H1 (cell line): ENCODE measurements at regions not wholly inside any gene's neighbourhood (a gene's known extent, or its start where the extent isn't known, plus 50 kb on each side); places are given as distances from the start of the nearest gene placed in this dataset.

Experiments used
- CTCF ChIA-PET: fragments of 300-600 bp; sonication (Branson Sonifier 250); formaldehyde crosslinking; loops from one replicate; lab custom pipeline; 2021; ENCODE audit not compliant: partially characterized antibody; lab: Charles Lee
- POLR2A ChIA-PET: fragments of 300-600 bp; sonication (Branson Sonifier 250); formaldehyde crosslinking; loops from one replicate; lab custom pipeline; 2021; ENCODE audit warnings: inconsistent platforms; ENCODE audit not compliant: partially characterized antibody; lab: Charles Lee
- DNase-seq, 2 experiments: peaks; one replicate each; pipeline versions ENCODE4 v3.0.0 to v3.0.0-alpha.2; 2010 to 2022; ENCODE audit warnings: low spot score in 2 of 2, low read depth in 1 of 2, mixed read lengths in 1 of 2
- FAIRE-seq: peaks from 2 replicates; lab custom pipeline; 2011; peaks lifted over from hg19 to GRCh38; lab: Jason Lieb, UNC
- H2AFZ ChIP-seq: 2 replicates; pipeline ENCODE4 v1.8.1; 2012; ENCODE audit warnings: low read length, inconsistent platforms
- H2AK5ac ChIP-seq: 2 replicates; pipeline ENCODE4 v1.6.1; 2013; ENCODE audit warnings: low read depth, low read length
- H2BK120ac ChIP-seq: replicated peaks from 2 replicates; pipeline ENCODE3; 2013; ENCODE audit warnings: low read depth, low read length, inconsistent platforms
- H2BK12ac ChIP-seq: 2 replicates; pipeline ENCODE4 v1.6.1; 2013; ENCODE audit warnings: low read depth, low read length
- H2BK15ac ChIP-seq: 2 replicates; pipeline ENCODE4 v1.6.1; 2013; ENCODE audit warnings: low read length
- H2BK20ac ChIP-seq: 2 replicates; pipeline ENCODE4 v1.6.1; 2013; ENCODE audit warnings: low read length
- H2BK5ac ChIP-seq: 2 replicates; pipeline ENCODE4 v1.6.1; 2013; ENCODE audit warnings: low read depth, low read length
- H3K14ac ChIP-seq: 2 replicates; pipeline ENCODE4 v1.6.1; 2013; ENCODE audit warnings: inconsistent platforms; ENCODE audit not compliant: insufficient read length
- H3K18ac ChIP-seq: 2 replicates; pipeline ENCODE4 v1.6.1; 2013; ENCODE audit warnings: low read length; ENCODE audit errors: extremely low read depth
- H3K23ac ChIP-seq: 2 replicates; pipeline ENCODE4 v1.6.1; 2013; ENCODE audit warnings: inconsistent platforms; ENCODE audit not compliant: insufficient read length
- H3K23me2 ChIP-seq: 2 replicates; pipeline ENCODE4 v1.6.1; 2013; ENCODE audit warnings: low read depth, low read length
- H3K27ac ChIP-seq: 2 replicates; pipeline ENCODE4 v1.6.1; 2011; ENCODE audit warnings: low read depth, low read length, inconsistent platforms
- H3K27me3 ChIP-seq, 4 experiments: replicated peaks in 1 of 4; 1 replicate in 1 of 4; 2 replicates in 3 of 4; pipeline versions ENCODE4 v1.6.1 to v1.8.1; 2011 to 2013; ENCODE audit warnings: low read length in 3 of 4, mild to moderate bottlenecking in 3 of 4, inconsistent platforms in 2 of 4, mixed read lengths in 2 of 4, moderate library complexity in 1 of 4; ENCODE audit not compliant: control insufficient read depth in 3 of 4, insufficient read depth in 3 of 4; ENCODE audit errors: extremely low read depth in 1 of 4
- H3K36me3 ChIP-seq, 4 experiments: 2 replicates each; pipeline versions ENCODE4 v1.6.1 to v1.8.1; 2011 to 2013; ENCODE audit warnings: mild to moderate bottlenecking in 4 of 4, low read length in 3 of 4, moderate library complexity in 2 of 4, control low read depth in 1 of 4, inconsistent platforms in 1 of 4; ENCODE audit not compliant: insufficient read depth in 4 of 4, control insufficient read depth in 2 of 4
- H3K4ac ChIP-seq: replicated peaks from 2 replicates; pipeline ENCODE3; 2013; ENCODE audit warnings: low read length, low read depth, mixed read lengths, inconsistent platforms; ENCODE audit not compliant: insufficient read length
- H3K4me1 ChIP-seq, 4 experiments: replicated peaks in 1 of 4; 1 replicate in 1 of 4; 2 replicates in 3 of 4; pipeline versions ENCODE4 v1.6.1 to v1.8.1; 2011 to 2013; ENCODE audit warnings: low read length in 3 of 4, inconsistent platforms in 2 of 4, mixed read lengths in 1 of 4; ENCODE audit not compliant: insufficient read depth in 4 of 4, control insufficient read depth in 3 of 4
- H3K4me2 ChIP-seq, 2 experiments: 2 replicates each; pipeline versions ENCODE4 v1.6.1 to v1.8.1; 2011 to 2013; ENCODE audit warnings: low read depth in 2 of 2, low read length in 2 of 2, control low read depth in 1 of 2, inconsistent platforms in 1 of 2, mild to moderate bottlenecking in 1 of 2; ENCODE audit not compliant: insufficient read depth in 1 of 2
- H3K4me3 ChIP-seq, 4 experiments: fragments of 200-600, 300-600 bp in 1 of 4; sonication (generic), shearing (Covaris generic), sonication (Bioruptor Twin) in 1 of 4; 2 replicates each; pipeline versions ENCODE4 v1.5.1 to v1.8.1; 2011 to 2016; ENCODE audit warnings: low read length in 4 of 4, low read depth in 3 of 4, control low read depth in 2 of 4, inconsistent platforms in 2 of 4, mild to moderate bottlenecking in 2 of 4, mixed read lengths in 1 of 4, moderate library complexity in 1 of 4; ENCODE audit not compliant: insufficient read depth in 2 of 4; ENCODE audit errors: extremely low read depth in 1 of 4
- H3K56ac ChIP-seq: replicated peaks from 2 replicates; pipeline ENCODE3; 2013; ENCODE audit warnings: low read depth, mild to moderate bottlenecking, mixed read lengths, low read length, inconsistent platforms; ENCODE audit not compliant: insufficient read length
- H3K79me1 ChIP-seq: 2 replicates; pipeline ENCODE4 v1.6.1; 2013; ENCODE audit warnings: low read depth, low read length, control low read depth
- H3K79me2 ChIP-seq, 2 experiments: 2 replicates each; pipeline versions ENCODE4 v1.6.1 to v1.8.1; 2012 to 2013; ENCODE audit warnings: low read length in 2 of 2, mild to moderate bottlenecking in 2 of 2, inconsistent platforms in 1 of 2; ENCODE audit not compliant: insufficient read depth in 2 of 2, control insufficient read depth in 1 of 2
- H3K9ac ChIP-seq, 4 experiments: replicated peaks in 1 of 4; 1 replicate in 1 of 4; 2 replicates in 3 of 4; pipeline versions ENCODE4 v1.6.1 to v1.8.1; 2011 to 2013; ENCODE audit warnings: low read depth in 3 of 4, low read length in 3 of 4, control low read depth in 2 of 4, mild to moderate bottlenecking in 2 of 4, moderate library complexity in 2 of 4, inconsistent platforms in 1 of 4; ENCODE audit errors: extremely low read depth in 1 of 4
- H3K9me3 ChIP-seq, 2 experiments: 2 replicates each; pipeline versions ENCODE4 v1.6.1 to v1.8.1; 2012 to 2013; ENCODE audit warnings: mild to moderate bottlenecking in 2 of 2, moderate library complexity in 2 of 2, control low read depth in 1 of 2, inconsistent platforms in 1 of 2, low read depth in 1 of 2, low read length in 1 of 2, mixed read lengths in 1 of 2; ENCODE audit not compliant: insufficient read depth in 2 of 2
- H4K20me1 ChIP-seq, 2 experiments: replicated peaks in 1 of 2; 2 replicates each; pipeline versions ENCODE3 to v1.8.1; 2011 to 2013; ENCODE audit warnings: inconsistent platforms in 2 of 2, low read length in 2 of 2, mild to moderate bottlenecking in 1 of 2; ENCODE audit not compliant: insufficient read depth in 2 of 2, control insufficient read depth in 1 of 2
- H4K5ac ChIP-seq: 2 replicates; pipeline ENCODE4 v1.6.1; 2013; ENCODE audit warnings: low read length, low read depth, mixed read lengths, inconsistent platforms; ENCODE audit not compliant: insufficient read length
- H4K8ac ChIP-seq: 2 replicates; pipeline ENCODE4 v1.8.0; 2013; ENCODE audit warnings: mild to moderate bottlenecking, moderate library complexity, low read length, inconsistent platforms; ENCODE audit not compliant: insufficient read depth; ENCODE audit errors: extremely low read depth
- H4K91ac ChIP-seq: replicated peaks from 2 replicates; pipeline ENCODE3; 2013; ENCODE audit warnings: low read length, mixed read lengths, inconsistent platforms; ENCODE audit not compliant: insufficient read length
- BRCA1 ChIP-seq: IDR thresholded peaks from 2 replicates; pipeline ENCODE4 v1.6.1; 2012; ENCODE audit warnings: low read depth, low read length, improper control_type of control experiment
- CEBPB ChIP-seq: IDR thresholded peaks from 2 replicates; pipeline ENCODE4 v1.6.1; 2012; ENCODE audit warnings: low read depth, low read length
- CTBP2 ChIP-seq: IDR thresholded peaks from 2 replicates; pipeline ENCODE4 v1.7.0; 2011; ENCODE audit warnings: borderline replicate concordance, mild to moderate bottlenecking, moderate library complexity, mixed read lengths, low read length; ENCODE audit not compliant: insufficient read depth, insufficient read length
- EP300 ChIP-seq, 2 experiments: IDR thresholded peaks; 1 replicate in 1 of 2; 2 replicates in 1 of 2; pipeline ENCODE4 v1.6.1; 2011 to 2012; ENCODE audit warnings: low read depth in 2 of 2, low read length in 2 of 2, mild to moderate bottlenecking in 2 of 2, borderline replicate concordance in 1 of 2, inconsistent platforms in 1 of 2, moderate library complexity in 1 of 2
- GABPA ChIP-seq: IDR thresholded peaks from 2 replicates; pipeline ENCODE4 v1.6.1; 2011; ENCODE audit warnings: mild to moderate bottlenecking, low read length, moderate library complexity, borderline replicate concordance; ENCODE audit not compliant: insufficient read depth
- HDAC2 ChIP-seq, 2 experiments: fragments of 300-600 bp in 1 of 2; sonication (generic) in 1 of 2; IDR thresholded peaks; 2 replicates each; pipeline ENCODE4 v1.6.1; 2011 to 2012; ENCODE audit warnings: low read depth in 2 of 2, low read length in 2 of 2, mild to moderate bottlenecking in 2 of 2, moderate library complexity in 2 of 2, borderline replicate concordance in 1 of 2, inconsistent platforms in 1 of 2
- HDAC6 ChIP-seq: IDR thresholded peaks from one replicate; pipeline ENCODE4 v1.7.1; 2012; ENCODE audit warnings: low read depth, mild to moderate bottlenecking, inconsistent platforms, low read length, moderate library complexity
- MAFK ChIP-seq: IDR thresholded peaks from 2 replicates; pipeline ENCODE4 v1.6.1; 2012; ENCODE audit warnings: low read depth, mild to moderate bottlenecking, improper control_type of control experiment, low read length
- POLR2A ChIP-seq, 2 experiments: IDR thresholded peaks; 1 replicate in 1 of 2; 2 replicates in 1 of 2; pipeline ENCODE4 v1.6.1; 2011; ENCODE audit warnings: low read depth in 2 of 2, low read length in 2 of 2, mild to moderate bottlenecking in 2 of 2; ENCODE audit errors: control extremely low read depth in 1 of 2
- POU5F1 ChIP-seq: IDR thresholded peaks from 2 replicates; pipeline ENCODE4 v1.6.1; 2011; ENCODE audit warnings: low read depth, mild to moderate bottlenecking, low read length, moderate library complexity
- RBBP5 ChIP-seq: IDR thresholded peaks from 2 replicates; pipeline ENCODE4 v1.7.1; 2012; ENCODE audit warnings: low read depth, mild to moderate bottlenecking, inconsistent platforms, low read length, moderate library complexity, borderline replicate concordance
- SIN3A ChIP-seq, 2 experiments: IDR thresholded peaks in 1 of 2; conservative IDR thresholded peaks in 1 of 2; 2 replicates each; pipeline ENCODE4 v1.6.1; 2011 to 2012; ENCODE audit warnings: low read length in 2 of 2, improper control_type of control experiment in 1 of 2, low read depth in 1 of 2, mild to moderate bottlenecking in 1 of 2
- TCF12 ChIP-seq: IDR thresholded peaks from 2 replicates; pipeline ENCODE4 v1.6.1; 2011; ENCODE audit warnings: low read depth, mild to moderate bottlenecking, low read length
- WGBS, 2 experiments: shearing (Covaris generic) in 1 of 2; methylation state at CpG; one replicate each; pipeline versions ENCODE4 v1.1.6 to v1.1.7; 2013 to 2015; ENCODE audit warnings: low lambda C conversion rate in 2 of 2, mixed read lengths in 2 of 2, inconsistent platforms in 1 of 2, low coverage in 1 of 2, missing lambda C conversion rate in 1 of 2; ENCODE audit not compliant: insufficient replicate concordance in 2 of 2, insufficient coverage in 1 of 2, insufficient read length in 1 of 2; ENCODE audit errors: extremely low coverage in 1 of 2, missing lambda C conversion rate in 1 of 2; 5-methylcytosine and 5-hydroxymethylcytosine counted together
- TF ChIP-seq, protein P1 (sequence below): IDR thresholded peaks from 2 replicates; pipeline ENCODE4 v1.6.1; 2012; ENCODE audit warnings: inconsistent platforms

DNA sequence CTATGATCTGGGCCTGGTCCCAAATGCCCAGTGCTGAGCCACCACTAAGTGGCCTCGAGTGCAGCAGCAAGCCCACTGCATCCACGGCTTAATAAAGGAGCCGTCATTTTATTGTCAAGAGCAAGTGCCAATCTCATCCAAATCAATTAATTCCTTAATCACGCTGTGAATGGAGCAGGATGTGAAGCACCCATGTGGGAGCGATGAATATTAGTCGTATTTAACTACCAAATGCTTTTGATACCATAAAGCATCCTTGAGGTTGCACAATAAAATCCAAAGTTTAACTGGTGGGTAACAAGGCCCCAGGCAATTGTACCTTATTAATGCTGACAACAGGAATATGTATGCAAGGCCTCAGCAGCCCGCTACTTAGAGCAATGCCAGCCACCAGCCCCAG is 226.0 kb upstream of the C16orf82 start:
- no peak overlapping the region for H4K5ac ChIP-seq
- H3K14ac ChIP-seq: no peak overlapping the region
- no peak overlapping the region for H3K4me2 ChIP-seq
- H3K27me3 ChIP-seq: no peaks in the 10 kb centered on the region
- H3K9ac ChIP-seq: no peak overlapping the region
- H3K79me2 ChIP-seq: no peaks in the 10 kb centered on the region
- no peak overlapping the region for H2BK15ac ChIP-seq
- no peak overlapping the region for H3K23ac ChIP-seq
- H3K56ac ChIP-seq: no peak overlapping the region
- no peak overlapping the region for H4K8ac ChIP-seq
- no peak overlapping the region for H2BK12ac ChIP-seq
- DNase-seq (no peak), FAIRE-seq (no peak)
- H3K9me3 ChIP-seq: peaks cover 6 to 10% of the 10 kb centered on the region in 2 experiments; a peak in 3 of 4 replicates
- no peak overlapping the region for H3K4ac ChIP-seq
- H3K36me3 ChIP-seq: peaks cover 0 to 3% (median 0%) of the 10 kb centered on the region in 4 experiments; a peak in 1 of 8 replicates
- WGBS, 2 experiments: 97% methylated on average over 7 of the region's 7 CpGs; no CpG with 5 or more reads in 1 of the 2 experiments
- H4K20me1 ChIP-seq: no peaks in the 10 kb centered on the region
- H3K79me1 ChIP-seq: no peaks in the 10 kb centered on the region
- no peaks in the 10 kb centered on the region for H3K4me1 ChIP-seq
- no peak overlapping the region for H2BK120ac ChIP-seq
- H3K23me2 ChIP-seq: no peaks in the 10 kb centered on the region
- H2BK5ac ChIP-seq: no peak overlapping the region
- H3K4me3 ChIP-seq: no peak overlapping the region
- H3K27ac ChIP-seq: no peak overlapping the region
- ChIA-PET POLR2A (no interaction called here), CTCF (interaction anchor here (0.7 kb wide), 2 partner anchors 975 to 1561 kb away, joined by 3 read pairs; no protein-coding TSS in a partner anchor)
- no peak overlapping the region for H2AFZ ChIP-seq
- H4K91ac ChIP-seq: no peak overlapping the region
- H2AK5ac ChIP-seq: no peak overlapping the region
- H2BK20ac ChIP-seq: no peak overlapping the region
- no peak overlapping the region for H3K18ac ChIP-seq
- TF ChIP-seq SIN3A (conservative IDR thresholded peaks at IDR 0.05 in 1 of 2, IDR thresholded peaks at IDR 0.05 in 1 of 2; ENCODE audit: low read depth in 1 of 2, low read length in 2 of 2) (no peak), POU5F1 (no peak), RBBP5 (no peak), HDAC6 (no peak), TCF12 (no peak), BRCA1 (no peak), MAFK (no peak), EP300 (IDR thresholded peaks at IDR 0.05; ENCODE audit: borderline replicate concordance in 1 of 2, low read depth in 2 of 2, low read length in 2 of 2) (no peak), HDAC2 (IDR thresholded peaks at IDR 0.05; ENCODE audit: borderline replicate concordance in 1 of 2, low read depth in 2 of 2, low read length in 2 of 2) (no peak), GABPA (no peak), CTBP2 (no peak), POLR2A (IDR thresholded peaks at IDR 0.05; ENCODE audit: control extremely low read depth in 1 of 2, low read depth in 2 of 2, low read length in 2 of 2) (no peak), CEBPB (no peak)
- TF ChIP-seq, protein P1, sequence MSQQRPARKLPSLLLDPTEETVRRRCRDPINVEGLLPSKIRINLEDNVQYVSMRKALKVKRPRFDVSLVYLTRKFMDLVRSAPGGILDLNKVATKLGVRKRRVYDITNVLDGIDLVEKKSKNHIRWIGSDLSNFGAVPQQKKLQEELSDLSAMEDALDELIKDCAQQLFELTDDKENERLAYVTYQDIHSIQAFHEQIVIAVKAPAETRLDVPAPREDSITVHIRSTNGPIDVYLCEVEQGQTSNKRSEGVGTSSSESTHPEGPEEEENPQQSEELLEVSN: no peak
